OCI-LY7 (cell line): ENCODE measurements at regions not wholly inside any gene's neighbourhood (a gene's known extent, or its start where the extent isn't known, plus 50 kb on each side); places are given as distances from the start of the nearest gene placed in this dataset.

Source experiments
- BruUV-seq: library from RNA; stranded (reverse); fragments of 400-500 nt; replicated peaks from 2 replicates; lab custom pipeline; 2021; lab: Mats Ljungman, UMichigan
- CTCF ChIA-PET: fragments of 300-600 bp; sonication (Branson Sonifier 250); formaldehyde crosslinking; loops from one replicate; lab custom pipeline; 2022; ENCODE audit warnings: antibody characterized with exemption; ENCODE audit not compliant: unreplicated experiment; lab: Charles Lee
- POLR2A ChIA-PET: fragments of 300-600 bp; sonication (Branson Sonifier 250); formaldehyde crosslinking; loops from one replicate; lab custom pipeline; 2022; ENCODE audit warnings: antibody characterized with exemption; lab: Charles Lee
- DNase-seq: peaks from one replicate; pipeline ENCODE4 v3.0.0-alpha.2; 2015; ENCODE audit warnings: low spot score
- H2AFZ ChIP-seq: fragments of 200-600 bp; sonication (generic), shearing (Covaris generic); 2 replicates; pipeline ENCODE4 v1.6.1; 2014; ENCODE audit warnings: mild to moderate bottlenecking, antibody characterized with exemption, low read length, moderate library complexity
- H3K27ac ChIP-seq: fragments of 200-600 bp; sonication (generic); 2 replicates; pipeline ENCODE4 v1.5.1; 2014; ENCODE audit warnings: mixed run types, low read depth, mild to moderate bottlenecking, moderate library complexity, low read length, inconsistent platforms; ENCODE audit not compliant: poor library complexity, severe bottlenecking
- H3K36me3 ChIP-seq: fragments of 200-600 bp; sonication (generic); 2 replicates; pipeline ENCODE4 v1.6.1; 2014; ENCODE audit warnings: mild to moderate bottlenecking, antibody characterized with exemption, low read length, moderate library complexity, mixed read lengths; ENCODE audit not compliant: insufficient read depth
- H3K4me1 ChIP-seq: fragments of 200-600 bp; sonication (generic); 2 replicates; pipeline ENCODE4 v1.5.1; 2014; ENCODE audit warnings: mild to moderate bottlenecking, low read length; ENCODE audit not compliant: insufficient read depth, poor library complexity, severe bottlenecking
- H3K4me2 ChIP-seq: fragments of 200-600 bp; sonication (generic); 2 replicates; pipeline ENCODE4 v1.6.1; 2014; ENCODE audit warnings: mild to moderate bottlenecking, low read length
- H3K4me3 ChIP-seq: fragments of 200-600 bp; sonication (generic); 2 replicates; pipeline ENCODE4 v1.5.1; 2014; ENCODE audit warnings: mild to moderate bottlenecking, low read depth, low read length; ENCODE audit not compliant: poor library complexity, severe bottlenecking
- H3K79me2 ChIP-seq: fragments of 200-600 bp; sonication (generic); 2 replicates; pipeline ENCODE4 v1.6.1; 2016; ENCODE audit warnings: low read depth, mild to moderate bottlenecking, low read length, moderate library complexity, mixed read lengths; ENCODE audit not compliant: insufficient read depth
- H3K9me2 ChIP-seq: fragments of 200-600 bp; sonication (generic); 2 replicates; pipeline ENCODE4 v1.6.1; 2016; ENCODE audit warnings: mild to moderate bottlenecking, low read length, mixed read lengths; ENCODE audit not compliant: insufficient read depth
- H3K9me3 ChIP-seq: fragments of 200-600 bp; sonication (generic); 2 replicates; pipeline ENCODE4 v1.6.1; 2014; ENCODE audit warnings: mild to moderate bottlenecking, mixed run types, low read length, mixed read lengths
- H4K20me1 ChIP-seq: fragments of 200-600 bp; sonication (generic); 2 replicates; pipeline ENCODE4 v1.6.1; 2014; ENCODE audit warnings: mild to moderate bottlenecking, antibody characterized with exemption, low read length, moderate library complexity, mixed read lengths; ENCODE audit not compliant: insufficient read depth
- EZH2phosphoT487 ChIP-seq: fragments of 200-600 bp; sonication (generic); IDR thresholded peaks from 2 replicates; pipeline ENCODE4 v1.6.1; 2018; ENCODE audit warnings: low read depth, borderline replicate concordance, mild to moderate bottlenecking, mixed run types, antibody characterized with exemption, low read length, moderate library complexity, mixed read lengths
- intact Hi-C: fragments of 100-400 bp; cut with micrococcal nuclease; formaldehyde crosslinking; loops from one replicate; pipeline ENCODE4 v1.10.0; 2022; ENCODE audit not compliant: unreplicated experiment
- TF ChIP-seq, protein P1 (sequence below): fragments of 200-600 bp; sonication (generic); conservative IDR thresholded peaks from 2 replicates; pipeline ENCODE4 v1.5.1; 2014; ENCODE audit warnings: mild to moderate bottlenecking, antibody characterized with exemption, low read length, moderate library complexity, mixed read lengths

DNA sequence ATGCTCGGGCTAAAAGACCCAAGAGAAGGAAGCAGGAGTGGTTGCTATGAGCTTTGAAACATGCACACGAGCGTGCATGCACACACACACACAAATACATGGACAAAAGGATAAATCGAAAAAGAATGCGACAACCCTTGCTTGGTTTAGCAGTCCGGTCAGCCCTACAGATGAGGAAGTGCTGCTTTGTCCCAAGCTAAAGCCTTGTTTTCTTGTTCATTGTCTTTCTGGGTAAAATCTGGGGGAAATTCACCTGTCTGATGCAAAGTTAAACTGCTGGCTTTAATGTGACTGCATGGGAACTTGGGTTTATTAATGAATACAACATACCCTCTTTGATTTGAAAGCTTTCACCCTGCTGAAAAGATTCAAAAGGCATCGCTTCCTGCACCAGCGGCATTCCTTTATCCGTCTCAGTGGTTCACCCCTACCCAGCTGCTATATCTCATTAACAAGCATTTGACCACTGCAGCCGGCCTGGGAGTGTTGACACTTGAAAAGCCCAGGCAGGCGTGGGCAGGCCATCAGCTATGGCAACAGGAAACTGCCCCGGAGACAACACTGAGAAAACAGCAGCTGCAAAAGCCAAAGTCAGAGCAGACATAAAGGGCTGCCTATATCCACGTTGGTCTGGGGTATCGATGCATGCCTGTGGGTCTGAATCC is 301.7 kb downstream of the NDFIP2 start:
- DNase-seq, result no peak
- H3K9me3 ChIP-seq, result no peaks in the 10 kb centered on the region
- BruUV-seq, result no TSS peak
- intact Hi-C loops, result no loop called here
- H3K4me2 ChIP-seq, result no peak overlapping the region
- H3K36me3 ChIP-seq, result no peaks in the 10 kb centered on the region
- H3K4me1 ChIP-seq, result no peaks in the 10 kb centered on the region
- no peaks in the 10 kb centered on the region for H3K9me2 ChIP-seq
- H3K27ac ChIP-seq, result no peak overlapping the region
- ChIA-PET POLR2A (no interaction called here), CTCF (no interaction called here)
- H3K79me2 ChIP-seq, result no peaks in the 10 kb centered on the region
- no peak overlapping the region for H3K4me3 ChIP-seq
- H4K20me1 ChIP-seq, result no peaks in the 10 kb centered on the region
- no peak for TF ChIP-seq EZH2phosphoT487
- TF ChIP-seq, protein P1, sequence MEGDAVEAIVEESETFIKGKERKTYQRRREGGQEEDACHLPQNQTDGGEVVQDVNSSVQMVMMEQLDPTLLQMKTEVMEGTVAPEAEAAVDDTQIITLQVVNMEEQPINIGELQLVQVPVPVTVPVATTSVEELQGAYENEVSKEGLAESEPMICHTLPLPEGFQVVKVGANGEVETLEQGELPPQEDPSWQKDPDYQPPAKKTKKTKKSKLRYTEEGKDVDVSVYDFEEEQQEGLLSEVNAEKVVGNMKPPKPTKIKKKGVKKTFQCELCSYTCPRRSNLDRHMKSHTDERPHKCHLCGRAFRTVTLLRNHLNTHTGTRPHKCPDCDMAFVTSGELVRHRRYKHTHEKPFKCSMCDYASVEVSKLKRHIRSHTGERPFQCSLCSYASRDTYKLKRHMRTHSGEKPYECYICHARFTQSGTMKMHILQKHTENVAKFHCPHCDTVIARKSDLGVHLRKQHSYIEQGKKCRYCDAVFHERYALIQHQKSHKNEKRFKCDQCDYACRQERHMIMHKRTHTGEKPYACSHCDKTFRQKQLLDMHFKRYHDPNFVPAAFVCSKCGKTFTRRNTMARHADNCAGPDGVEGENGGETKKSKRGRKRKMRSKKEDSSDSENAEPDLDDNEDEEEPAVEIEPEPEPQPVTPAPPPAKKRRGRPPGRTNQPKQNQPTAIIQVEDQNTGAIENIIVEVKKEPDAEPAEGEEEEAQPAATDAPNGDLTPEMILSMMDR, result no peak
- no peak overlapping the region for H2AFZ ChIP-seq

DNA sequence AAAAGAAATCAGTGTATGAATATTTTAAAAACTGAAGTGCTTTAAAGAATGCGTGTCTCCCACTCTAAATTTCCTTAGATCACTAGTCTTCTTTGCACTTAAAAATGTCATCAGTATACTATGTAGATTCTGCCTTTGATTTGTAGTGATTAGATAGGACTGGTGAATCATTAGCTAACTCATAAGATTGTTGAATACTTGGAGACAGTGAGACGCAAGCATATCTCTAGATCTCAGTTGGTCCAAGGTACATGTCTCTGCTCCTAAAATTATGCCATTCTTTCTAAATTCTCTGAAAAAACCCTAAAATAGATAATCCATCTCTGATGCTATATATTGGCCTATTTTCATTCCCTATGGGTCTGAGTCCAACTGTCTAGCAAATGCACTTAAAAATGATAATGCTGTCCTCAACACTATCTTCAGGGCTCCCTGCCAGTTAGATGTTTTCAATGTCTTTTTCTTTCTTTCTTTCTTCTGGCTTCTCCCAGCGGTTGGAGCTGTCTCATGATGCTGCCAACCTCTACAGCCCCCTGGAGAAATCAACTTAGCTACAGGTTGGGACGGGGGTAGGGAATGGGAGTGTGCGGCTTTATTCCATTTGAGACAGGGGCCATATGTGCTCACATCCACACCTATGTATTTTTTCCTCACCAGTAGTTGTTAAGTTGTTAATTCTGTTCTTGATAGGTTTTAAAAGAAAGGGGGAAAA is 301.0 kb downstream of the NDFIP2 start:
- H3K4me1 ChIP-seq, result no peaks in the 10 kb centered on the region
- no peaks in the 10 kb centered on the region for H3K9me2 ChIP-seq
- H2AFZ ChIP-seq, result no peak overlapping the region
- H3K4me2 ChIP-seq, result no peak overlapping the region
- H3K79me2 ChIP-seq, result no peaks in the 10 kb centered on the region
- H3K36me3 ChIP-seq, result no peaks in the 10 kb centered on the region
- BruUV-seq, result no TSS peak
- H3K4me3 ChIP-seq, result no peak overlapping the region
- intact Hi-C loops, result no loop called here
- DNase-seq, result no peak
- no peak overlapping the region for H3K27ac ChIP-seq
- CTCF ChIA-PET, result interaction anchor here (0.6 kb wide), 1 partner anchor 1485 kb away, joined by 3 read pairs; no protein-coding TSS in a partner anchor
- no peaks in the 10 kb centered on the region for H3K9me3 ChIP-seq
- POLR2A ChIA-PET, result no interaction called here
- TF ChIP-seq, protein P1, result no peak
- TF ChIP-seq EZH2phosphoT487, result no peak
- H4K20me1 ChIP-seq, result no peaks in the 10 kb centered on the region

DNA sequence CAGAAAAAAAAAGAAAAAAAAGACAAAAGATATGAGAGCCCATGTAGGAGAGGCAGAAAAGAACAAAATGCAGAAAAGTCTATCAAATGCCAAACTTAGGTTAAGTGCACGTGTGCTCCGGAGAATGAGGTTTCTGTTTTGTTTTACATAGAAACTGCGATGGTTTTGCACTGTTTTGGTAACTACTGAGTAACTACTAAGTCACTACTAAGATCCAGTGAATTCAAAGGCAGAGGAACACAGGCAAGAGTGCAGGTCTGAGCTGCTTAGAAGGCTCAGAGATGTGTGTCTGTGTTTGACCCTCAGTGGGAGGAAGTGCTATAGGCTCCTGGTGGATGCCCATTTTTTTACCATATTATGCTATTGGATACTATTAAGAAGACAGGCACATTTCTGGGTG is 299.3 kb downstream of the NDFIP2 start:
- Histone ChIP-seq H3K9me2 (no peaks in the 10 kb centered on the region), H3K36me3 (no peaks in the 10 kb centered on the region), H3K9me3 (no peaks in the 10 kb centered on the region), H3K27ac (no peak overlapping the region), H2AFZ (no peak overlapping the region), H4K20me1 (no peaks in the 10 kb centered on the region), H3K4me1 (no peaks in the 10 kb centered on the region), H3K4me2 (no peak overlapping the region), H3K4me3 (no peak overlapping the region), H3K79me2 (no peaks in the 10 kb centered on the region)
- intact Hi-C loops, result no loop called here
- no peak for TF ChIP-seq EZH2phosphoT487
- TF ChIP-seq, protein P1, result no peak
- no peak for DNase-seq
- BruUV-seq, result no TSS peak
- CTCF ChIA-PET, result no interaction called here
- POLR2A ChIA-PET, result no interaction called here
